HepG2 (cell line): ENCODE measurements at regions not wholly inside any gene's neighbourhood (a gene's known extent, or its start where the extent isn't known, plus 50 kb on each side); places are given as distances from the start of the nearest gene placed in this dataset.

ENCODE experiments used
- ATAC-seq: fragments of 200-7000 bp; cut with Tn5 transposase; 3 replicates; pipeline ENCODE4 v1.9.1; 2020; ENCODE audit warnings: mild to moderate bottlenecking, moderate library complexity
- BruUV-seq: library from RNA; stranded (reverse); fragments of 400-500 nt; replicated peaks from 2 replicates; lab custom pipeline; 2021; lab: Mats Ljungman, UMichigan
- CTCF ChIA-PET: fragments of 300-600 bp; formaldehyde crosslinking; extraction: SDS; loops from one replicate; lab custom pipeline; 2021; ENCODE audit warnings: low total read pairs, inconsistent platforms, low intra/inter-chr PET ratio; lab: Yijun Ruan, JAX
- POLR2A ChIA-PET: fragments of 350-600 bp; sonication (Branson Sonifier 250); formaldehyde crosslinking; loops from one replicate; lab custom pipeline; 2020; ENCODE audit warnings: antibody characterized with exemption, inconsistent platforms; lab: Yijun Ruan, JAX
- DNase-seq: peaks from one replicate; pipeline ENCODE4 v3.0.0-alpha.2; 2015; ENCODE audit warnings: low spot score
- FAIRE-seq: peaks from 3 replicates; lab custom pipeline; 2011; peaks lifted over from hg19 to GRCh38; lab: Jason Lieb, UNC
- H2AFZ ChIP-seq: one replicate; pipeline ENCODE4 v1.6.1; 2011; ENCODE audit warnings: low read length, inconsistent platforms
- H3K27ac ChIP-seq: fragments of 300-600 bp; 3 replicates; pipeline ENCODE4 v1.8.0; 2011; ENCODE audit warnings: mixed run types, mild to moderate bottlenecking, mixed read lengths, low read length, inconsistent platforms; ENCODE audit not compliant: insufficient read depth; ENCODE audit errors: extremely low read length
- H3K27me3 ChIP-seq, 2 experiments: fragments of 200-600 bp in 1 of 2; 2 replicates in 1 of 2; 3 replicates in 1 of 2; pipeline versions ENCODE4 v1.6.0 to v1.8.0; 2011; ENCODE audit warnings: low read length in 2 of 2, mild to moderate bottlenecking in 2 of 2, moderate library complexity in 2 of 2, inconsistent platforms in 1 of 2; ENCODE audit not compliant: insufficient read depth in 2 of 2, control insufficient read depth in 1 of 2
- H3K36me3 ChIP-seq, 2 experiments: fragments of 200-600 bp in 1 of 2; replicated peaks in 1 of 2; 2 replicates in 1 of 2; 3 replicates in 1 of 2; pipeline versions ENCODE4 v1.5.1 to v1.8.0; 2011; ENCODE audit warnings: low read length in 2 of 2, inconsistent platforms in 1 of 2; ENCODE audit not compliant: insufficient read depth in 2 of 2, control insufficient read depth in 1 of 2
- H3K4me1 ChIP-seq: 2 replicates; pipeline ENCODE4 v1.5.1; 2012; ENCODE audit warnings: low read length, inconsistent platforms; ENCODE audit not compliant: insufficient read depth
- H3K4me2 ChIP-seq: 2 replicates; pipeline ENCODE4 v1.6.0; 2011; ENCODE audit warnings: low read depth, low read length, inconsistent platforms
- H3K4me3 ChIP-seq, 3 experiments: fragments of 200-600 bp in 1 of 3; sonication (generic), shearing (Covaris generic) in 1 of 3; replicated peaks in 1 of 3; 2 replicates each; pipeline ENCODE4 v1.5.1; 2011 to 2016; ENCODE audit warnings: low read length in 3 of 3, inconsistent platforms in 2 of 3, low read depth in 2 of 3, mild to moderate bottlenecking in 2 of 3, control low read depth in 1 of 3, mixed read lengths in 1 of 3; ENCODE audit not compliant: insufficient read depth in 1 of 3
- H3K79me2 ChIP-seq: one replicate; pipeline ENCODE4 v1.6.1; 2011; ENCODE audit warnings: low read length, inconsistent platforms; ENCODE audit not compliant: insufficient read depth
- H3K9ac ChIP-seq: 2 replicates; pipeline ENCODE4 v1.6.0; 2011; ENCODE audit warnings: mild to moderate bottlenecking, low read depth, low read length, inconsistent platforms; ENCODE audit not compliant: insufficient read depth
- H3K9me3 ChIP-seq: 2 replicates; pipeline ENCODE4 v1.5.1; 2012; ENCODE audit warnings: mild to moderate bottlenecking, low read length
- H4K20me1 ChIP-seq: 2 replicates; pipeline ENCODE4 v1.6.0; 2011; ENCODE audit warnings: inconsistent platforms, mild to moderate bottlenecking, low read length, moderate library complexity; ENCODE audit not compliant: insufficient read depth
- CREM ChIP-seq, 2 experiments: sonication (generic) in 1 of 2; formaldehyde crosslinking in 1 of 2; IDR thresholded peaks; 2 replicates each; pipeline versions ENCODE4 v1.4.0 to v1.6.1; 2016 to 2020; ENCODE audit warnings: antibody characterized with exemption in 1 of 2, mild to moderate bottlenecking in 1 of 2, missing genetic modification reagents in 1 of 2
- KLF15 ChIP-seq: sonication (generic); formaldehyde crosslinking; IDR thresholded peaks from 2 replicates; pipeline ENCODE4 v1.8.1; 2023; ENCODE audit warnings: borderline replicate concordance, mild to moderate bottlenecking, inconsistent platforms, missing genetic modification reagents, mixed read lengths
- WGBS: methylation state at CpG from one replicate; pipeline ENCODE4 v1.1.6; 2017; ENCODE audit warnings: low lambda C conversion rate; 5-methylcytosine and 5-hydroxymethylcytosine counted together
- in situ Hi-C: cut with HindIII; loops from 2 replicates; pipeline ENCODE4 v1.10.0; 2017; ENCODE audit warnings: low pct_unique_long_range_greater_than_20kb; ENCODE audit not compliant: extremely low pct_ligation_motif_present
- intact Hi-C: fragments of 100-400 bp; cut with micrococcal nuclease; formaldehyde crosslinking; loops from one replicate; pipeline ENCODE4 v1.10.0; 2022; ENCODE audit not compliant: unreplicated experiment
- TF ChIP-seq, protein P1 (sequence below): sonication (generic); formaldehyde crosslinking; IDR thresholded peaks from 2 replicates; pipeline ENCODE4 v1.5.1; 2020; ENCODE audit warnings: mild to moderate bottlenecking, missing genetic modification reagents, moderate library complexity
- TF ChIP-seq, protein P2 (sequence below): sonication (generic); formaldehyde crosslinking; IDR thresholded peaks from 2 replicates; pipeline ENCODE4 v1.4.0; 2020; ENCODE audit warnings: missing genetic modification reagents; ENCODE audit errors: not compliant biosample characterization

DNA sequence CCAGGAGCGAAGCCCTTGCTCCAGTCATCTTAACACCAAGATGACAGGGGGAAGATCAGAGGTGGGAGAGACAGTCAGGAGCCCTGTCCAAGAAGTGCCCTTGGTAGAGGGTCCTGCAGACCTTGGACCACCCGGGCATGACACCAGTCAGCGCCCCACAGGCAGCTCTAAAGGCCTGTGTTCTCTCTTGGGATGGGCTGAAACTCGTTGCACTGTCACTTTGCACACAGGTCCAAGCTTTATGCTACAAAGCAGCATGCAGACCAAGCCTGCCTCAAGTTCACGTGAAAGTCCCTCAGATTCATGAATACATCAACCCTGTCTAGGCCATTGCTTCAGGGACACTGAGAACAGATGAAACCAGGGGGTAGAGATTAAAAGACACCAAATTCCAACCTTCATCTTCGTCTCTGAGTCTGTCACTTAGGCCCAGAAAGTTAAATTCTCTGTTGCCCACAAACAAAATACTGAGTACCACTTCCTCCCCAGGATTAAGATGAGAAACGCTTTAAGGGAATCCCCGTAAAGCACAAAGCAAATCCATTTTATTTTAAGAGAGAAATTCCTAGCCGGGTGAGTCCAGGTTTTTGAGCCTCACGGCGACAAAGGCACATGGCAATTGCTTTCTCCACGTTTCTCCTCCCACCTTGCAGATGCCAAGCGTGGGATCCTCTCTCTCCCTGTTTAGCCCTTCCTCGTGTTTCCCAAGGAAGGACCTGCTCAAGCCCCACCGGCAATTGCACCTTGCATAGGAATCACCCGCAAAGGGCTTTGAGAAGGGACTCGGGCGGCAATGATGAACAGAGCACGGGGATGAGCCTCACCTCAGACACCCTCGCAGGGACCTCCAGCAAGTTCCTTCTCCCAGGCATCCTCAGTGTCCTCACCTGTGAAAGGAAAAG lies 75.0 kb upstream of the ID2 start:
- TF ChIP-seq, protein P1, sequence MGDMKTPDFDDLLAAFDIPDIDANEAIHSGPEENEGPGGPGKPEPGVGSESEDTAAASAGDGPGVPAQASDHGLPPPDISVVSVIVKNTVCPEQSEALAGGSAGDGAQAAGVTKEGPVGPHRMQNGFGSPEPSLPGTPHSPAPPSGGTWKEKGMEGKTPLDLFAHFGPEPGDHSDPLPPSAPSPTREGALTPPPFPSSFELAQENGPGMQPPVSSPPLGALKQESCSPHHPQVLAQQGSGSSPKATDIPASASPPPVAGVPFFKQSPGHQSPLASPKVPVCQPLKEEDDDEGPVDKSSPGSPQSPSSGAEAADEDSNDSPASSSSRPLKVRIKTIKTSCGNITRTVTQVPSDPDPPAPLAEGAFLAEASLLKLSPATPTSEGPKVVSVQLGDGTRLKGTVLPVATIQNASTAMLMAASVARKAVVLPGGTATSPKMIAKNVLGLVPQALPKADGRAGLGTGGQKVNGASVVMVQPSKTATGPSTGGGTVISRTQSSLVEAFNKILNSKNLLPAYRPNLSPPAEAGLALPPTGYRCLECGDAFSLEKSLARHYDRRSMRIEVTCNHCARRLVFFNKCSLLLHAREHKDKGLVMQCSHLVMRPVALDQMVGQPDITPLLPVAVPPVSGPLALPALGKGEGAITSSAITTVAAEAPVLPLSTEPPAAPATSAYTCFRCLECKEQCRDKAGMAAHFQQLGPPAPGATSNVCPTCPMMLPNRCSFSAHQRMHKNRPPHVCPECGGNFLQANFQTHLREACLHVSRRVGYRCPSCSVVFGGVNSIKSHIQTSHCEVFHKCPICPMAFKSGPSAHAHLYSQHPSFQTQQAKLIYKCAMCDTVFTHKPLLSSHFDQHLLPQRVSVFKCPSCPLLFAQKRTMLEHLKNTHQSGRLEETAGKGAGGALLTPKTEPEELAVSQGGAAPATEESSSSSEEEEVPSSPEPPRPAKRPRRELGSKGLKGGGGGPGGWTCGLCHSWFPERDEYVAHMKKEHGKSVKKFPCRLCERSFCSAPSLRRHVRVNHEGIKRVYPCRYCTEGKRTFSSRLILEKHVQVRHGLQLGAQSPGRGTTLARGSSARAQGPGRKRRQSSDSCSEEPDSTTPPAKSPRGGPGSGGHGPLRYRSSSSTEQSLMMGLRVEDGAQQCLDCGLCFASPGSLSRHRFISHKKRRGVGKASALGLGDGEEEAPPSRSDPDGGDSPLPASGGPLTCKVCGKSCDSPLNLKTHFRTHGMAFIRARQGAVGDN (CRISPR knock-in tag) = 0 out of 2 replicates have a peak, but pooled peaks have one; percentile 12
- TF ChIP-seq CREM (IDR thresholded peaks at IDR 0.05) (no peak), CREM (CRISPR knock-in tag; IDR thresholded peaks at IDR 0.05) (no peak), KLF15 (CRISPR knock-in tag) (no peak)
- TF ChIP-seq, protein P2, sequence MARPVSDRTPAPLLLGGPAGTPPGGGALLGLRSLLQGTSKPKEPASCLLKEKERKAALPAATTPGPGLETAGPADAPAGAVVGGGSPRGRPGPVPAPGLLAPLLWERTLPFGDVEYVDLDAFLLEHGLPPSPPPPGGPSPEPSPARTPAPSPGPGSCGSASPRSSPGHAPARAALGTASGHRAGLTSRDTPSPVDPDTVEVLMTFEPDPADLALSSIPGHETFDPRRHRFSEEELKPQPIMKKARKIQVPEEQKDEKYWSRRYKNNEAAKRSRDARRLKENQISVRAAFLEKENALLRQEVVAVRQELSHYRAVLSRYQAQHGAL = no peak
- BruUV-seq = no TSS peak
- ChIA-PET CTCF (no interaction called here), POLR2A (interaction anchor here (1.4 to 10.8 kb wide), 3 partner anchors 33 to 73 kb away, joined by 3 to 206 read pairs (median 13); partner anchors contain the start of gene ID2)
- no peak for ATAC-seq
- Histone ChIP-seq H3K27ac (no peak overlapping the region), H3K9me3 (no peaks in the 10 kb centered on the region), H3K4me1 (peaks cover 73% of the 10 kb centered on the region), H3K79me2 (no peaks in the 10 kb centered on the region), H4K20me1 (no peaks in the 10 kb centered on the region), H3K4me2 (no peak overlapping the region), H2AFZ (no peak overlapping the region), H3K9ac (no peak overlapping the region), H3K4me3 (no peak overlapping the region), H3K36me3 (no peaks in the 10 kb centered on the region), H3K27me3 (no peaks in the 10 kb centered on the region)
- no peak for DNase-seq
- FAIRE-seq = no peak
- in situ Hi-C loops (no loop called here), intact Hi-C loops (loop anchor here (5.0 kb wide), 1 partner anchor 35 kb away; no protein-coding TSS in a partner anchor)
- 95% methylated on average over 20 of the region's 20 CpGs for WGBS
